Erythroblast (primary cell): ENCODE measurements at regions not wholly inside any gene's neighbourhood (a gene's known extent, or its start where the extent isn't known, plus 50 kb on each side); places are given as distances from the start of the nearest gene placed in this dataset.

Experiments
- GATA1 ChIP-seq: IDR thresholded peaks from 2 replicates; pipeline ENCODE4 v1.6.1; 2011; ENCODE audit warnings: low read depth, mild to moderate bottlenecking, control low read depth, low read length, moderate library complexity
- POLR2A ChIP-seq: IDR thresholded peaks from 2 replicates; pipeline ENCODE4 v1.6.1; 2011; ENCODE audit warnings: mild to moderate bottlenecking, low read length

DNA sequence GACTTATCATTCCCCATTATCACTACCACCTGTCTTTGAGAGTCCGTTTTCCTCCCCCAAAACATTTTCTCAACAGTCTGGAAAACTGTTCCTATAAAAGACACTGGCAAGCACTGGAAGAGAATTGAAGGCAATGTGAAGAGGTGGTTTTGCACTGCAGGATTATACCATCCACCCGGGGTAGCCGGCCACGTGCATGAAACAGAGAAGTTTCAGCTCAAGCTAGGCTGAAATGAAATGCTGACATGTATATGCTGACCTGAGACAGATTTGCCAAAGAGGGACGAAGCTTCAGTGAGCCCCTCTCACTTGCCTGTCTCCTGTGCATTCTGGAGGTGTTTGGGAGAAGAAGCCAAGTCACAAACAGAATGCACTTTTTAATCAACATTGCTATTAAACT is 567.0 kb downstream of the EBF1 start:
- TF ChIP-seq POLR2A (no peak), GATA1 (no peak)
